ENCODE measurements at regions not wholly inside any gene's neighbourhood (a gene's known extent, or its start where the extent isn't known, plus 50 kb on each side); places are given as distances from the start of the nearest gene placed in this dataset.

DNA sequence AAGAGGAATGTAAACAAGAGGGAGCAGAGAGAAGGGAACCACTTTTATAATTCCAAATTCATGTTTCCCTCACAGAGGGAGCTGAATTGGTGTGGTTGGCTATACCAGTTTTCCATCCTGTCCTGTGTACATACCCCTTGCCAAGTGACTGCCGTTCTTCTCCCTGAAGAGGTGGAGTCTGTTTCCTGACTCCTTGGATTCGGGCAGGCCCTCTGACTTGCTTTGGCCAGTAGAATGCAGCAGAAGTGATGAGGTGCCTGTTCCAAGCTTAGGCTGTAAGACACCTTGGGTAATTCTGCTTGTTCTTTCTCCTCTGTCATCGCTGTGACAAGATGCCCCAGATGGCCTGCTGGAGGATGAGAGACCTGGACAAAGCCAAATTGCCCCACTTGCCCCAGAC, 124.7 kb downstream of the UCHL1 start:
- in situ Hi-C loops (cut with HindIII; ENCODE audit: low pct_unique_long_range_greater_than_20kb, low sequenced_read_pairs) (no loop called here), intact Hi-C loops (cut with micrococcal nuclease; ENCODE audit: unreplicated experiment) (no loop called here)
- no peaks in the 10 kb centered on the region for H3K27me3 ChIP-seq (ENCODE audit: control insufficient read depth, insufficient read depth, low read length)
- ChIA-PET CTCF (no interaction called here), POLR2A (no interaction called here)
- no peaks in the 10 kb centered on the region for H3K4me1 ChIP-seq (ENCODE audit: control insufficient read depth, insufficient read depth, low read length)
- H3K27ac ChIP-seq (ENCODE audit: low read length) = no peak overlapping the region
- TF ChIP-seq, protein P1, sequence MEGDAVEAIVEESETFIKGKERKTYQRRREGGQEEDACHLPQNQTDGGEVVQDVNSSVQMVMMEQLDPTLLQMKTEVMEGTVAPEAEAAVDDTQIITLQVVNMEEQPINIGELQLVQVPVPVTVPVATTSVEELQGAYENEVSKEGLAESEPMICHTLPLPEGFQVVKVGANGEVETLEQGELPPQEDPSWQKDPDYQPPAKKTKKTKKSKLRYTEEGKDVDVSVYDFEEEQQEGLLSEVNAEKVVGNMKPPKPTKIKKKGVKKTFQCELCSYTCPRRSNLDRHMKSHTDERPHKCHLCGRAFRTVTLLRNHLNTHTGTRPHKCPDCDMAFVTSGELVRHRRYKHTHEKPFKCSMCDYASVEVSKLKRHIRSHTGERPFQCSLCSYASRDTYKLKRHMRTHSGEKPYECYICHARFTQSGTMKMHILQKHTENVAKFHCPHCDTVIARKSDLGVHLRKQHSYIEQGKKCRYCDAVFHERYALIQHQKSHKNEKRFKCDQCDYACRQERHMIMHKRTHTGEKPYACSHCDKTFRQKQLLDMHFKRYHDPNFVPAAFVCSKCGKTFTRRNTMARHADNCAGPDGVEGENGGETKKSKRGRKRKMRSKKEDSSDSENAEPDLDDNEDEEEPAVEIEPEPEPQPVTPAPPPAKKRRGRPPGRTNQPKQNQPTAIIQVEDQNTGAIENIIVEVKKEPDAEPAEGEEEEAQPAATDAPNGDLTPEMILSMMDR (IDR thresholded peaks at IDR 0.05) = no peak
- TF ChIP-seq, protein P2, sequence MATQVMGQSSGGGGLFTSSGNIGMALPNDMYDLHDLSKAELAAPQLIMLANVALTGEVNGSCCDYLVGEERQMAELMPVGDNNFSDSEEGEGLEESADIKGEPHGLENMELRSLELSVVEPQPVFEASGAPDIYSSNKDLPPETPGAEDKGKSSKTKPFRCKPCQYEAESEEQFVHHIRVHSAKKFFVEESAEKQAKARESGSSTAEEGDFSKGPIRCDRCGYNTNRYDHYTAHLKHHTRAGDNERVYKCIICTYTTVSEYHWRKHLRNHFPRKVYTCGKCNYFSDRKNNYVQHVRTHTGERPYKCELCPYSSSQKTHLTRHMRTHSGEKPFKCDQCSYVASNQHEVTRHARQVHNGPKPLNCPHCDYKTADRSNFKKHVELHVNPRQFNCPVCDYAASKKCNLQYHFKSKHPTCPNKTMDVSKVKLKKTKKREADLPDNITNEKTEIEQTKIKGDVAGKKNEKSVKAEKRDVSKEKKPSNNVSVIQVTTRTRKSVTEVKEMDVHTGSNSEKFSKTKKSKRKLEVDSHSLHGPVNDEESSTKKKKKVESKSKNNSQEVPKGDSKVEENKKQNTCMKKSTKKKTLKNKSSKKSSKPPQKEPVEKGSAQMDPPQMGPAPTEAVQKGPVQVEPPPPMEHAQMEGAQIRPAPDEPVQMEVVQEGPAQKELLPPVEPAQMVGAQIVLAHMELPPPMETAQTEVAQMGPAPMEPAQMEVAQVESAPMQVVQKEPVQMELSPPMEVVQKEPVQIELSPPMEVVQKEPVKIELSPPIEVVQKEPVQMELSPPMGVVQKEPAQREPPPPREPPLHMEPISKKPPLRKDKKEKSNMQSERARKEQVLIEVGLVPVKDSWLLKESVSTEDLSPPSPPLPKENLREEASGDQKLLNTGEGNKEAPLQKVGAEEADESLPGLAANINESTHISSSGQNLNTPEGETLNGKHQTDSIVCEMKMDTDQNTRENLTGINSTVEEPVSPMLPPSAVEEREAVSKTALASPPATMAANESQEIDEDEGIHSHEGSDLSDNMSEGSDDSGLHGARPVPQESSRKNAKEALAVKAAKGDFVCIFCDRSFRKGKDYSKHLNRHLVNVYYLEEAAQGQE (IDR thresholded peaks at IDR 0.05; ENCODE audit: insufficient read depth in 1 of 2, low read depth in 2 of 2, low read length in 1 of 2) = no peak
- TF ChIP-seq TCF7L2 (IDR thresholded peaks at IDR 0.05; ENCODE audit: low read depth, low read length) = no peak
- TF ChIP-seq SIN3A (IDR thresholded peaks at IDR 0.05; ENCODE audit: borderline replicate concordance, insufficient read depth, low read depth, low read length) = no peak
- TF ChIP-seq POLR2AphosphoS5 (IDR thresholded peaks at IDR 0.05; ENCODE audit: low read depth, low read length) = no peak
- no peaks in the 10 kb centered on the region for H3K9me3 ChIP-seq (ENCODE audit: control insufficient read depth, insufficient read depth, low read depth, low read length)
- H3K36me3 ChIP-seq (ENCODE audit: control insufficient read depth, insufficient read depth, low read length) = no peaks in the 10 kb centered on the region
- BruUV-seq (replicated peaks) = no TSS peak
- no peak overlapping the region for H3K4me3 ChIP-seq (ENCODE audit: low read depth in 2 of 2, low read length in 2 of 2)
- DNase-seq (ENCODE audit: low read depth, low spot score) (no peak), ATAC-seq (no peak)

DNA sequence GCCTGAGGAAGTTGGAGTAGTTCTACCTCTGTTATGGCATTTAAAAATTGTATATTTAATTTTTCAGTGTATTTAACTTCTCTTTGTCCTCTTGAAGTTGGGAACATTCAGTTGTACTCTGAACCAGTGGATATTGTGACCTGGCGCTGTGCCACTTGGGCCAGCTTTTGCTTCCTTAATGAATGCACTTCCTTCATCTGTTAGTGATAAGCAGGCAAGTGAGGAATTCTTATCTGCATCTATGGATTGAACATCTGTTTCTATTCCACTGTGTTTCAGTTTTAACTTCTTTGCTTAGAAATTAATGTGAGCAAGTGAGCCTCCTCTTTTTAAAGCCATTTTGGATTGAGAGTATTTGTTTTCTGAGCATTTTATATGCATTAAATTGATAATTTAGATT, 128.3 kb downstream of the UCHL1 start:
- Histone ChIP-seq H3K4me1 (ENCODE audit: control insufficient read depth, insufficient read depth, low read length) (no peaks in the 10 kb centered on the region), H3K4me3 (ENCODE audit: low read depth in 2 of 2, low read length in 2 of 2) (no peak overlapping the region), H3K9me3 (ENCODE audit: control insufficient read depth, insufficient read depth, low read depth, low read length) (no peaks in the 10 kb centered on the region), H3K27ac (ENCODE audit: low read length) (no peak overlapping the region), H3K27me3 (ENCODE audit: control insufficient read depth, insufficient read depth, low read length) (no peaks in the 10 kb centered on the region; the same call in 1 of the 2 replicates), H3K36me3 (ENCODE audit: control insufficient read depth, insufficient read depth, low read length) (no peaks in the 10 kb centered on the region)
- intact Hi-C loops (cut with micrococcal nuclease; ENCODE audit: unreplicated experiment) = no loop called here
- DNase-seq (ENCODE audit: low read depth, low spot score) = no peak
- ATAC-seq = no peak
- ChIA-PET CTCF (no interaction called here), POLR2A (no interaction called here)
- TF ChIP-seq, protein P1 (IDR thresholded peaks at IDR 0.05) = no peak
- in situ Hi-C loops (cut with HindIII; ENCODE audit: low pct_unique_long_range_greater_than_20kb, low sequenced_read_pairs) = no loop called here
- BruUV-seq (replicated peaks) = no TSS peak

DNA sequence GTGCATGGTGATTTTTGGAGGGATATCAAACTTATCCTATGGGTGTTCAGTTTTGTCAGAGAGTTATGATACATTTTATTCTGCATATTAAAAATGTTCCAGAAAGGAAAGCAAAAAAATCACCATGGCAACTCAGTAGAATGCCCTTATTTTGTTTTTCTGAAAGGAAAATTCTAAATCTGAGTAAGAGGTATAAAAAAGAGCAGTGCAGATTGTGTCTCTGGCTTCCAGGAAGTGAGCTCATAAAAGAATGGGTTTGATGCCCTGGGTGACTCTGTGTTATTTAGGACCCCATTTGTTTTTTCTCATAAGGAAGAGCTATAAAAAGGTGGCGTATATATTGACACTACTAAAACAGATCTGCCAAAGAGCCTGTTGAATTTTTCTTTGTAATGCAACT, 128.8 kb downstream of the UCHL1 start:
- in situ Hi-C loops (cut with HindIII; ENCODE audit: low pct_unique_long_range_greater_than_20kb, low sequenced_read_pairs) (no loop called here), intact Hi-C loops (cut with micrococcal nuclease; ENCODE audit: unreplicated experiment) (no loop called here)
- H3K27me3 ChIP-seq (ENCODE audit: control insufficient read depth, insufficient read depth, low read length) = no peaks in the 10 kb centered on the region; the same call in 1 of the 2 replicates
- ChIA-PET POLR2A (no interaction called here), CTCF (no interaction called here)
- no TSS peak for BruUV-seq (replicated peaks)
- ATAC-seq (no peak), DNase-seq (ENCODE audit: low read depth, low spot score) (no peak)
- H3K9me3 ChIP-seq (ENCODE audit: control insufficient read depth, insufficient read depth, low read depth, low read length) = no peaks in the 10 kb centered on the region
- H3K4me3 ChIP-seq (ENCODE audit: low read depth in 2 of 2, low read length in 2 of 2) = no peak overlapping the region
- no peak overlapping the region for H3K27ac ChIP-seq (ENCODE audit: low read length)
- TF ChIP-seq POLR2AphosphoS5 (IDR thresholded peaks at IDR 0.05; ENCODE audit: low read depth, low read length) = no peak
- no peak for TF ChIP-seq SIN3A (IDR thresholded peaks at IDR 0.05; ENCODE audit: borderline replicate concordance, insufficient read depth, low read depth, low read length)
- TF ChIP-seq, protein P2 (IDR thresholded peaks at IDR 0.05; ENCODE audit: insufficient read depth in 1 of 2, low read depth in 2 of 2, low read length in 1 of 2) = no peak
- no peak for TF ChIP-seq TCF7L2 (IDR thresholded peaks at IDR 0.05; ENCODE audit: low read depth, low read length)
- TF ChIP-seq, protein P1 (IDR thresholded peaks at IDR 0.05) = no peak
- H3K4me1 ChIP-seq (ENCODE audit: control insufficient read depth, insufficient read depth, low read length) = no peaks in the 10 kb centered on the region
- H3K36me3 ChIP-seq (ENCODE audit: control insufficient read depth, insufficient read depth, low read length) = no peaks in the 10 kb centered on the region

All from Panc1 (cell line).